Uterus (tissue), 2 donors: ENCODE measurements at regions not wholly inside any gene's neighbourhood (a gene's known extent, or its start where the extent isn't known, plus 50 kb on each side); places are given as distances from the start of the nearest gene placed in this dataset.

Source experiments
- POLR2A ChIP-seq, 2 donors: fragments of 450-650 bp; IDR thresholded peaks; one replicate each; pipeline ENCODE4 v1.6.1; 2016; ENCODE audit warnings: antibody characterized with exemption in 2 of 2, mild to moderate bottlenecking in 1 of 2, moderate library complexity in 1 of 2
- TF ChIP-seq, protein P1 (sequence below), 4 experiments: fragments of 200-600 bp in 2 of 4; fragments of 450-650 bp in 2 of 4; sonication (generic) in 2 of 4; IDR thresholded peaks; one replicate each; pipeline ENCODE4 v1.5.1; 2016 to 2019; ENCODE audit warnings: antibody characterized with exemption in 4 of 4, mild to moderate bottlenecking in 2 of 4, moderate library complexity in 1 of 4

- TF ChIP-seq, protein P1, sequence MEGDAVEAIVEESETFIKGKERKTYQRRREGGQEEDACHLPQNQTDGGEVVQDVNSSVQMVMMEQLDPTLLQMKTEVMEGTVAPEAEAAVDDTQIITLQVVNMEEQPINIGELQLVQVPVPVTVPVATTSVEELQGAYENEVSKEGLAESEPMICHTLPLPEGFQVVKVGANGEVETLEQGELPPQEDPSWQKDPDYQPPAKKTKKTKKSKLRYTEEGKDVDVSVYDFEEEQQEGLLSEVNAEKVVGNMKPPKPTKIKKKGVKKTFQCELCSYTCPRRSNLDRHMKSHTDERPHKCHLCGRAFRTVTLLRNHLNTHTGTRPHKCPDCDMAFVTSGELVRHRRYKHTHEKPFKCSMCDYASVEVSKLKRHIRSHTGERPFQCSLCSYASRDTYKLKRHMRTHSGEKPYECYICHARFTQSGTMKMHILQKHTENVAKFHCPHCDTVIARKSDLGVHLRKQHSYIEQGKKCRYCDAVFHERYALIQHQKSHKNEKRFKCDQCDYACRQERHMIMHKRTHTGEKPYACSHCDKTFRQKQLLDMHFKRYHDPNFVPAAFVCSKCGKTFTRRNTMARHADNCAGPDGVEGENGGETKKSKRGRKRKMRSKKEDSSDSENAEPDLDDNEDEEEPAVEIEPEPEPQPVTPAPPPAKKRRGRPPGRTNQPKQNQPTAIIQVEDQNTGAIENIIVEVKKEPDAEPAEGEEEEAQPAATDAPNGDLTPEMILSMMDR (IDR thresholded peaks at IDR 0.05): no peak
- TF ChIP-seq POLR2A (IDR thresholded peaks at IDR 0.05): no peak
Measured at GRCh38 chr5:104361932-104362331, 799.3 kb upstream of the NUDT12 start.
